AG04449 (cell line): ENCODE measurements at regions not wholly inside any gene's neighbourhood (a gene's known extent, or its start where the extent isn't known, plus 50 kb on each side); places are given as distances from the start of the nearest gene placed in this dataset.

Experiments used
- CTCF ChIA-PET: fragments of 350-600 bp; formaldehyde crosslinking; extraction: SDS; loops from one replicate; lab custom pipeline; 2021; ENCODE audit warnings: antibody characterized with exemption; lab: Yijun Ruan, JAX
- POLR2A ChIA-PET: fragments of 400-600, 350-600 bp; formaldehyde crosslinking; extraction: SDS; loops from one replicate; lab custom pipeline; 2020; ENCODE audit warnings: antibody characterized with exemption, inconsistent platforms; lab: Yijun Ruan, JAX
- DNase-seq: peaks from one replicate; pipeline ENCODE4 v3.0.0-alpha.2; 2010; ENCODE audit warnings: low read depth, low spot score
- H3K4me3 ChIP-seq: 2 replicates; pipeline ENCODE4 v1.5.1; 2011; ENCODE audit warnings: low read depth, mild to moderate bottlenecking, control low read depth, low read length
- CTCF ChIP-seq: IDR thresholded peaks from one replicate; pipeline ENCODE4 v1.5.1; 2011; ENCODE audit warnings: mild to moderate bottlenecking, moderate library complexity, low read length, control low read depth, inconsistent platforms; ENCODE audit not compliant: insufficient read depth; ENCODE audit errors: missing control alignments

GRCh38 chr3:78174821-78175220, 1134.9 kb downstream of the ROBO2 start:
- POLR2A ChIA-PET, result no interaction called here
- CTCF ChIA-PET, result no interaction called here
- no peak overlapping the region for H3K4me3 ChIP-seq
- TF ChIP-seq CTCF, result no peak
- DNase-seq, result no peak

GRCh38 chr3:78176869-78177268, 1137.0 kb downstream of the ROBO2 start:
- DNase-seq, result no peak
- TF ChIP-seq CTCF, result no peak

GRCh38 chr3:78177780-78178179, 1137.9 kb downstream of the ROBO2 start:
- H3K4me3 ChIP-seq, result no peak overlapping the region
- POLR2A ChIA-PET, result no interaction called here
- TF ChIP-seq CTCF, result no peak
- DNase-seq, result no peak
- CTCF ChIA-PET, result no interaction called here

More at GRCh38 chr3:78176869-78177268, 1137.0 kb downstream of the ROBO2 start:
- POLR2A ChIA-PET, result no interaction called here
- no peak overlapping the region for H3K4me3 ChIP-seq
- CTCF ChIA-PET, result no interaction called here

- no peak for DNase-seq
- ChIA-PET CTCF (no interaction called here), POLR2A (no interaction called here)
- no peak for TF ChIP-seq CTCF
- H3K4me3 ChIP-seq, result no peak overlapping the region
These were observed 1138.3 kb downstream of the ROBO2 start for GRCh38 chr3:78178209-78178608.

GRCh38 chr3:78178740-78179363, 1139.0 kb downstream of the ROBO2 start:
- H3K4me3 ChIP-seq, result no peak overlapping the region
- ChIA-PET CTCF (no interaction called here), POLR2A (no interaction called here)
- no peak for TF ChIP-seq CTCF
- no peak for DNase-seq

GRCh38 chr3:78183906-78184599, 1144.2 kb downstream of the ROBO2 start:
- TF ChIP-seq CTCF, result no peak
- DNase-seq, result no peak
- no peak overlapping the region for H3K4me3 ChIP-seq
- ChIA-PET CTCF (no interaction called here), POLR2A (no interaction called here)
